ENCODE measurements at regions not wholly inside any gene's neighbourhood (a gene's known extent, or its start where the extent isn't known, plus 50 kb on each side); places are given as distances from the start of the nearest gene placed in this dataset.
A peak's percentile ranks its signal among the peaks of the same experiment; 100 is the strongest.
"Not testable (repeated sequence)": the region's sequence is repeated elsewhere in the genome, so short reads cannot be mapped to it uniquely, and the experiment has no call there.

- not testable (repeated sequence) for H3K9ac ChIP-seq (ENCODE audit: low read depth, low read length); H3K4me3 ChIP-seq (ENCODE audit: low read length); H3K36me3 ChIP-seq (ENCODE audit: insufficient read depth, low read length); H3K27me3 ChIP-seq (ENCODE audit: insufficient read depth, low read length); H3K9me3 ChIP-seq (ENCODE audit: insufficient read depth, low read depth, low read length); H3K27ac ChIP-seq (ENCODE audit: low read depth, low read length); H3K4me1 ChIP-seq (ENCODE audit: insufficient read depth, low read length)
- 100% methylated on average over 1 of the region's 4 CpGs for WGBS
Measured at GRCh38 chr10:46782001-46782874, 129.0 kb upstream of the PTPN20 start.

GRCh38 chr10:46784665-46785064 is 126.6 kb upstream of the PTPN20 start:
- not testable (repeated sequence) for H3K36me3 ChIP-seq (ENCODE audit: insufficient read depth, low read length); H3K4me1 ChIP-seq (ENCODE audit: insufficient read depth, low read length); H3K4me3 ChIP-seq (ENCODE audit: low read length); H3K27me3 ChIP-seq (ENCODE audit: insufficient read depth, low read length); H3K9ac ChIP-seq (ENCODE audit: low read depth, low read length); H3K27ac ChIP-seq (ENCODE audit: low read depth, low read length); H3K9me3 ChIP-seq (ENCODE audit: insufficient read depth, low read depth, low read length)
- 93% methylated on average over 2 of the region's 2 CpGs for WGBS

DNA sequence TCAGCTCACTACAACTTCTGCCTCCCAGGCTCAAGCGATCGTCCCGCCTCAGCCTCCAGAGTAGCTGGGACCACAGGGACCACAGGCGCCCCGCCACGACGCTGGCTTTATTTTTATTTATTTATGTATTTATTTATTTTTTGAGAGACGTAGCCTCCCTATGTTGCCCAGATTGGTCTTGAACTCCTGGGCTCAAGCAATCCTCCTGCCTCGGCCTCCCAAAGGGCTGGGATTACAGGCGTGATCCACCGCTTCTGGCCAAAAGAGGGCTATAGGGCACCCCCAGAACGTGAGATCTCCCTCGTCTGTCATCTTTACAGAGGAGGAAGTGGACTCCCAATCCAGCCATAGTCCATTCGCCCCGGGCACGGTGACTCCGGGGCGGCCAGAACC is 125.1 kb upstream of the PTPN20 start:
- WGBS: 44% methylated on average over 5 of the region's 18 CpGs

DNA sequence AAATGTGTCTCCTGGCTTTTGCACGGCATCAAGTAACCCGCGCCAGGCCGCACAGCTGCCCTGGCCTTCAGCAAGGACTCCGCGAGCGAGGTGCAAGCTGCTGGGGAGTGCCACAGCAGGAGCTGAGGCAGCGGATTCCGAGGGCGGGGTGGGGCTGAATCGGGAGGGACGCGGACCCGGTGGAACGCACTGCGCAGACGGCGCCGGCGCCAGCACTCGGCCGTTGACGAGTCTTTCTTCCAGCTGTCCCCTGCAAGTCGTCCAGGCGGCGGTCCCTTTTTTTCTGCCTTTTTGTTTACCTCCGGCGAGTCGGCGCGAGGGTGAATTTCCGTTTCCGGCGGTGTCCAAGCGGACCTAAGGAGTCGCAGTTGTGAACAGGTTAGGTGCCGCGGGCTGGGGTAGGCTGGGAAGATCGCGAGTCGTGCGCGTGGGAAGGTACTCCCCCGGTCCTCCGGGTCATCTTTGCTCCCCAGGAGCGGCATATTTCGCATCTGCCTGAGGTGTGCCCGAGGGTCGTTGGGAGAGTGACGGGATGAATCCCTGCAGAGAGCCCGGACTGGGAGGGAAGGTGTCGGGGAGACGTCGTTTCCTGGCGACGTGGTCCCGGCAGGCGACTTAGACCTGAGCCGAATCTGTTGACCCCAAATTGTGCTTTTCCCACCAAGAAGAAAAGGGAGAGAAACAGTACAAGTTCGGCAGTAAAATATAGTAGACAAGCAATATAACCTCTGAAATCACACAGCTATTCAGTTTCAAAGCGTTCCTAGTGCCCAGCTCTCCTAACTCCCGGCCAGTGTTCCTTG is 124.5 kb upstream of the PTPN20 start:
- H3K9me3 ChIP-seq (ENCODE audit: insufficient read depth, low read depth, low read length); H3K36me3 ChIP-seq (ENCODE audit: insufficient read depth, low read length); H3K27me3 ChIP-seq (ENCODE audit: insufficient read depth, low read length); H3K4me1 ChIP-seq (ENCODE audit: insufficient read depth, low read length): not testable (repeated sequence)
- WGBS: under 1% methylated on average over 39 of the region's 62 CpGs
- peak overlapping the region; percentile 77 for H3K27ac ChIP-seq (ENCODE audit: low read depth, low read length)
- H3K9ac ChIP-seq (ENCODE audit: low read depth, low read length): peak overlapping the region; percentile 93
- H3K4me3 ChIP-seq (ENCODE audit: low read length): peak overlapping the region; percentile 92

More for the DNA sequence above, 125.1 kb upstream of the PTPN20 start:
- not testable (repeated sequence) for H3K27ac ChIP-seq (ENCODE audit: low read depth, low read length); H3K27me3 ChIP-seq (ENCODE audit: insufficient read depth, low read length); H3K36me3 ChIP-seq (ENCODE audit: insufficient read depth, low read length); H3K4me1 ChIP-seq (ENCODE audit: insufficient read depth, low read length); H3K9me3 ChIP-seq (ENCODE audit: insufficient read depth, low read depth, low read length)
- peak overlapping the region; percentile 92 for H3K4me3 ChIP-seq (ENCODE audit: low read length)
- H3K9ac ChIP-seq (ENCODE audit: low read depth, low read length): peak overlapping the region; percentile 58; the same call in 1 of the 2 replicates

- WGBS: 14% methylated on average over 6 of the region's 6 CpGs
- Histone ChIP-seq H3K27ac (ENCODE audit: low read depth, low read length) (no peak overlapping the region), H3K4me3 (ENCODE audit: low read length) (peak overlapping the region; percentile 92)
Measured at GRCh38 chr10:46787321-46787615, 124.0 kb upstream of the PTPN20 start.

DNA sequence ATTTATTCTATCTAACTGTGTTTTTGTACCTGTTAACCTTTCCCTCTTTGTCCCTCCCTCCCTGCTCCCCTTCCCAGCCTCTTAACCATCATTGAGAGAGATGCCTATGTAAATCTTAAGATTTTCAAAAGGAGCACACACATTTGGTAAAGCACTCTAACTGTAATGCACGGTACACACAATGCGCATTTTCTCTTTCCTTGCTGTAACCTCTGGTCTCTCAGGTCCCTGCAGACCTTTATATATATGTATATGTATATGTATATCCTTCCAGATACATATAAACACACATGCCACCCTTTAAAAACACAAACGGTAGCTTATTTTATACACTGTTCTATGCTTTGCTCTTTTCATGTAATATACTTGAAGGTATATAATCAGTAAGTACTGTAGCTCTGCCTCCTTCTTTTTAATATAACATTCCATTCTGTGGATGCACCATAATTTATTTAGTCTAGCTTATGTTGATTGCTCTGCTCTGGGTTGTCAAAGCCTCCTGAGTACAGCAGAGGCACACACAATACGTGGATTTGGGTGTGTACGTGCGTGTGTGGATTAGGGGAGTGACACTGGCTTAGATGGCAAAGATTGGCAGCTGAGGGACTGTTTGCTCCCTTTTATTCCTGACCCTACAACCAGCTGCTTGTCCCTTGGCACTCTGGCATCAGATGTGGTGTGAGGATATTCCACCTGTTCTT is 118.4 kb upstream of the PTPN20 start:
- not testable (repeated sequence) for H3K36me3 ChIP-seq (ENCODE audit: insufficient read depth, low read length); H3K4me1 ChIP-seq (ENCODE audit: insufficient read depth, low read length); H3K27me3 ChIP-seq (ENCODE audit: insufficient read depth, low read length); H3K9me3 ChIP-seq (ENCODE audit: insufficient read depth, low read depth, low read length); H3K4me3 ChIP-seq (ENCODE audit: low read length); H3K9ac ChIP-seq (ENCODE audit: low read depth, low read length); H3K27ac ChIP-seq (ENCODE audit: low read depth, low read length)
- WGBS: 98% methylated on average over 3 of the region's 6 CpGs

More at GRCh38 chr10:46787321-46787615, 124.0 kb upstream of the PTPN20 start:
- peaks cover 3% of the 10 kb centered on the region; the same call in 1 of the 2 replicates for H3K36me3 ChIP-seq (ENCODE audit: insufficient read depth, low read length)
- peak overlapping the region; percentile 93; the same call in 1 of the 2 replicates for H3K9ac ChIP-seq (ENCODE audit: low read depth, low read length)
- no peaks in the 10 kb centered on the region for H3K4me1 ChIP-seq (ENCODE audit: insufficient read depth, low read length)
- no peaks in the 10 kb centered on the region for H3K9me3 ChIP-seq (ENCODE audit: insufficient read depth, low read depth, low read length)
- H3K27me3 ChIP-seq (ENCODE audit: insufficient read depth, low read length): no peaks in the 10 kb centered on the region

DNA sequence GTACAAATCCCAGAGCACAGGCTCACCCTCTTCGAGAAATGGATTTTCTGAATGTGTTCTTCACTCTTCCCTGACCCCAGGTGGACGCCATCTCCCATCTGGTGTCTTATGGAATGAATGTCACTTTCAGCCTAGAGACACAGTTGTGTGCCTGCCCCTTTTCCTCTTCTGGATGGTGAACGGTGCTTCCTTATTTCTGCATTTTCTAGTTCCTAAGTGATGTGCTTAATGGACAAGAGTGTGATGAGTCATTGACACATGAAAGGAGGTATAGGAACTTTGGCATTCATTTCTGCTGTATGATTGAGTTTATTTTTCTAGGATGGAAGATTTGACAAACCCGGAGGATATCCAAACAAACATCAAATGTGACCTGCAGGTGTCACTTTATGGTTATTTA is 114.9 kb upstream of the PTPN20 start:
- H3K27me3 ChIP-seq (ENCODE audit: insufficient read depth, low read length); H3K4me1 ChIP-seq (ENCODE audit: insufficient read depth, low read length); H3K9me3 ChIP-seq (ENCODE audit: insufficient read depth, low read depth, low read length); H3K4me3 ChIP-seq (ENCODE audit: low read length); H3K27ac ChIP-seq (ENCODE audit: low read depth, low read length); H3K9ac ChIP-seq (ENCODE audit: low read depth, low read length); H3K36me3 ChIP-seq (ENCODE audit: insufficient read depth, low read length): not testable (repeated sequence)
- 97% methylated on average over 4 of the region's 4 CpGs for WGBS

DNA sequence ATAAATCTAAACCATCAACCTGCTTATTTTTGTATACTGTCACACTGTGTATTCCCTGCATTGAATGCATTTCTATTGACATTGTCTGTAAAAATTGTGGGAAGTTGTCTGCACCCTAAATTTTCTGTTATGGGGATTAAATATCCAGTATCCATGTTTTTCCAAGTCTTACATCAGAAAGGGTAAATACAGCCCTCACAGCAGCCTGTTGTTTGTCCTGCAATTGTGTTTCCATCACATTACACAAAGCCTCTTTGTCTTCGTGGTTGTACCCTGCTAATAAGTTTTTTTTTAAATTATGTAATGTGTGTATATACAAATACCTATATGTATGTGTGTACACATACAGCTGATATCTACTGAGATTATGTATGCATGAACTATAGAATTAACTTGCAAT is 109.2 kb upstream of the PTPN20 start:
- H3K27me3 ChIP-seq (ENCODE audit: insufficient read depth, low read length); H3K9me3 ChIP-seq (ENCODE audit: insufficient read depth, low read depth, low read length); H3K27ac ChIP-seq (ENCODE audit: low read depth, low read length); H3K4me1 ChIP-seq (ENCODE audit: insufficient read depth, low read length); H3K36me3 ChIP-seq (ENCODE audit: insufficient read depth, low read length); H3K9ac ChIP-seq (ENCODE audit: low read depth, low read length); H3K4me3 ChIP-seq (ENCODE audit: low read length): not testable (repeated sequence)
- WGBS: no CpG with 5 or more reads among the region's 1 CpG

DNA sequence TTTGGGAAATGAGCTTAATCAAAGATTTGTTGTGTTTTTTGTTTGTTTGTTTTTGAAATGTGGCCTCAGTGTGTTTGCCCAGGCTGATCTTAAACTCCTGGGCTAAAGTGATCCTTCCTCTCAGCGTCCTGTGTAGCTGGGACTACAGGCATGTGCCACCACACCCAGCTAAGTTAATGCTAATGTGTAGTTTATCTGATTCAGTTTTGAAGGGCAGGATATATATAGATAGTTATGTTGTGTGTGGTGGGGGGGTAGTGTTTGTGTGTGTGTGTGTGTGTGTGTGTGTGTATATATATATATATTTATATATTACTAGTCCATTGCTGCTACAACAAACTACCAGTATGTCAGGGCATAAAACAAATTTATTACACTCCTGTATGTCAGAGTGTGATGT is 108.1 kb upstream of the PTPN20 start:
- H3K4me3 ChIP-seq (ENCODE audit: low read length); H3K36me3 ChIP-seq (ENCODE audit: insufficient read depth, low read length); H3K27ac ChIP-seq (ENCODE audit: low read depth, low read length); H3K4me1 ChIP-seq (ENCODE audit: insufficient read depth, low read length); H3K9me3 ChIP-seq (ENCODE audit: insufficient read depth, low read depth, low read length); H3K9ac ChIP-seq (ENCODE audit: low read depth, low read length); H3K27me3 ChIP-seq (ENCODE audit: insufficient read depth, low read length): not testable (repeated sequence)
- WGBS: 96% methylated on average over 1 of the region's 1 CpG

DNA sequence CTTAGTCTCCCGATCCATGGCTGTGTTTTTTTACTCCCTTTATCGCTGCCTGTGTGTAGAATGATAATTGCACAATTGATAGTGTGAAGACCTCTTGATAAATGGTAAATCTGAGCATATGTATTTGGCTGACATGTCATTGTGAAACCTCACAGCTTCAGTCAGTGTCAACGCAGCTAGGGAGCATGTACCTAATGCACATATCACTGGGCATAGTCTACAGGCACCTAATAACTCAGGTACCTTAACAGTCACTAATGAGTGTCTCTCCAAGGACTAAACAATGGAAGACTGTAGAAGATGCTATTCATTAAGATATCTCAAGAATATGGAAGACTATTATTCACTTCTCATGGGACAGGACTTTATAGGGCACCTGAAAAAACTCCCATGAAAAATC is 101.0 kb upstream of the PTPN20 start:
- not testable (repeated sequence) for H3K36me3 ChIP-seq (ENCODE audit: insufficient read depth, low read length); H3K4me3 ChIP-seq (ENCODE audit: low read length); H3K9ac ChIP-seq (ENCODE audit: low read depth, low read length); H3K4me1 ChIP-seq (ENCODE audit: insufficient read depth, low read length); H3K27me3 ChIP-seq (ENCODE audit: insufficient read depth, low read length); H3K9me3 ChIP-seq (ENCODE audit: insufficient read depth, low read depth, low read length); H3K27ac ChIP-seq (ENCODE audit: low read depth, low read length)
- WGBS: 100% methylated on average over 3 of the region's 3 CpGs

GRCh38 chr10:46816126-46816525 is 95.1 kb upstream of the PTPN20 start:
- not testable (repeated sequence) for H3K4me1 ChIP-seq (ENCODE audit: insufficient read depth, low read length); H3K36me3 ChIP-seq (ENCODE audit: insufficient read depth, low read length); H3K9me3 ChIP-seq (ENCODE audit: insufficient read depth, low read depth, low read length); H3K27me3 ChIP-seq (ENCODE audit: insufficient read depth, low read length); H3K9ac ChIP-seq (ENCODE audit: low read depth, low read length); H3K4me3 ChIP-seq (ENCODE audit: low read length); H3K27ac ChIP-seq (ENCODE audit: low read depth, low read length)
- no CpG with 5 or more reads among the region's 18 CpGs for WGBS
